ENCODE measurements at regions not wholly inside any gene's neighbourhood (a gene's known extent, or its start where the extent isn't known, plus 50 kb on each side); places are given as distances from the start of the nearest gene placed in this dataset.

GRCh38 chr14:76584271-76584702 is 177.0 kb upstream of the VASH1 start:
- TF ChIP-seq POLR2A (IDR thresholded peaks at IDR 0.05) (no peak), CTCF (IDR thresholded peaks at IDR 0.05) (no peak)
